ENCODE measurements at regions not wholly inside any gene's neighbourhood (a gene's known extent, or its start where the extent isn't known, plus 50 kb on each side); places are given as distances from the start of the nearest gene placed in this dataset.
"Not testable (repeated sequence)": the region's sequence is repeated elsewhere in the genome, so short reads cannot be mapped to it uniquely, and the experiment has no call there.

DNA sequence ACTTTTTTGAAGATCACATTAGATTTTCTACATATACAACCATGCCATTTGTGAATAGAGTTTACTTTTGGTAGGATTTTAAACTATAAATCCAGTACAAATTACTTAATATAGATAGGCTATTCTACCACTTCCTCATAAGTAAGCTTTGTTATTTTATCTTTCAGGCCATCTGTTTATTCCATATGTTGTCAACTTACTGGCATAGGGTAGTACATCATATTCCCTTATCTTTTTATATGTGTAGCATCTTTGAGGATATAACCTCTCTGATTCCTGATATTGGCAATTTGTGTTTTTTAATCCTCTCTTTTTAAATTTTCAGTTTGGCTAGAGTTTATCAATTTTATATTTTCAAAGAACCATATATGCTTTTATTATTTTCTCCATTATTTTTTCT, 515.4 kb downstream of the DIPK2A start:
- Mint-ChIP-seq H3K27ac (no peak overlapping the region), H3K4me1 (ENCODE audit: low read depth) (no peaks in the 10 kb centered on the region), H3K27me3 (ENCODE audit: insufficient read depth) (peaks cover 2% of the 10 kb centered on the region), H3K4me3 (no peak overlapping the region), H3K36me3 (ENCODE audit: low read depth) (no peaks in the 10 kb centered on the region), H3K9me3 (no peaks in the 10 kb centered on the region)
- no peak for DNase-seq (ENCODE audit: low spot score)
- intact Hi-C loops (cut with micrococcal nuclease) = no loop called here

DNA sequence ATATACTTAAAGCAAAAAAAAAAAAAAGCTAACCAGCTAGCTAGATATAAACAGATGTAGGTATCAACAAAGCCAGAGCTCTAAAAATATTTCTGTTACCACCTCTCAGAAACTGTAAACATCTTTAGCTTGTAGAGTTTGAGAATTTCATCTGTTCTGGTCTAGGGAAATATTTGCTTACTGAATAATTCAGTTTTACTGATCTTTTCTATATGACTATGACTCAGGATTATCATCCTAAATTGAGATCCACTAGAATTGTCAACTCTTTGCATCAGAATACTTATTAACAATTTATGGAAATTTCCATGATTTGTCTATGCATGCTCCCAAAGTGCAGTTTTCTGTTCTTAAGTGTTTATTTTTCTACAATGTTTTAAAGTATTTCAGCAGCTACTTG, 517.3 kb downstream of the DIPK2A start:
- H3K4me3 Mint-ChIP-seq = no peak overlapping the region
- no peaks in the 10 kb centered on the region for H3K9me3 Mint-ChIP-seq
- H3K4me1 Mint-ChIP-seq (ENCODE audit: low read depth) = no peaks in the 10 kb centered on the region
- intact Hi-C loops (cut with micrococcal nuclease) = no loop called here
- peaks cover 2% of the 10 kb centered on the region for H3K27me3 Mint-ChIP-seq (ENCODE audit: insufficient read depth)
- no peak for DNase-seq (ENCODE audit: low spot score)
- H3K36me3 Mint-ChIP-seq (ENCODE audit: low read depth) = no peaks in the 10 kb centered on the region
- H3K27ac Mint-ChIP-seq = no peak overlapping the region

DNA sequence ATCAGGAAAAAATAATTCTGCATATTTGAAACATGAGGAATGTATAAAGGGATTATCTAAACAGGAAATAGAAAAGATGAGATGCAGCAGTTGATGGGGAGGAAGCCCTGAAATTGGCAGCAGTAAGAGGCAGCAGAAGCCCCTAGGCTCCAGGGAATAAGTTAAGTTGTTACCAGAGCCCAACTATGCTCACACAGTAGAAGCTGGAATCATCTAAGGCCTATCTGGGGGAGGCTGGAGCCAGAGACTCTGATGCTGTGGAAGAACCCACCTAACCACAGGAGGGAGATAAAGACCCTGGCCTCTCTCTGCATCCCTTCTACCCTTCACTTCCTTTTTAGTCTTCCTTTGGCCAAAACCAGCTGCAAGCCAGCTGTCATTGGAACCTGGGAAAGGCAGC, 519.7 kb downstream of the DIPK2A start:
- DNase-seq (ENCODE audit: low spot score) = no peak
- no peaks in the 10 kb centered on the region for H3K9me3 Mint-ChIP-seq
- H3K27ac Mint-ChIP-seq = no peak overlapping the region
- no peaks in the 10 kb centered on the region for H3K4me1 Mint-ChIP-seq (ENCODE audit: low read depth)
- no peak overlapping the region for H3K4me3 Mint-ChIP-seq
- H3K27me3 Mint-ChIP-seq (ENCODE audit: insufficient read depth) = peaks cover 2% of the 10 kb centered on the region
- intact Hi-C loops (cut with micrococcal nuclease) = no loop called here
- H3K36me3 Mint-ChIP-seq (ENCODE audit: low read depth) = no peaks in the 10 kb centered on the region

DNA sequence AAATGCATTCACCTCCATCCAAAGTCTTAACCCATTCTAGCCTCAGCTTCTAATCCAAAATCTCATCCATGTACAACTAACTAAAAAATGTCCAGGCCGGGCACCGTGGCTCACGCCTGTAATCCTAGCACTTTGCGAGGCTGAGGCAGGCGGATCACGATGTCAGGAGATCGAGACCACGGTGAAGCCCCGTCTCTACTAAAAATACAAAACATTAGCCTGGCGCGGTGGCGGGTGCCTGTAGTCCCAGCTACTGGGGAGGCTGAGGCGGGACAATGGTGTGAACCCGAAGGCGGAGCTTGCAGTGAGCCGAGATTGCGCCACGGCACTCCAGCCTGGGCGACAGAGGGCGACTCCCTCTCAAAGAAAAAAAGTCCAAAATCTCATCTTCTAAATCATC, 523.0 kb downstream of the DIPK2A start:
- H3K9me3 Mint-ChIP-seq; intact Hi-C loops (cut with micrococcal nuclease); H3K4me3 Mint-ChIP-seq; H3K27ac Mint-ChIP-seq; H3K27me3 Mint-ChIP-seq (ENCODE audit: insufficient read depth); H3K4me1 Mint-ChIP-seq (ENCODE audit: low read depth); DNase-seq (ENCODE audit: low spot score); H3K36me3 Mint-ChIP-seq (ENCODE audit: low read depth): not testable (repeated sequence)

DNA sequence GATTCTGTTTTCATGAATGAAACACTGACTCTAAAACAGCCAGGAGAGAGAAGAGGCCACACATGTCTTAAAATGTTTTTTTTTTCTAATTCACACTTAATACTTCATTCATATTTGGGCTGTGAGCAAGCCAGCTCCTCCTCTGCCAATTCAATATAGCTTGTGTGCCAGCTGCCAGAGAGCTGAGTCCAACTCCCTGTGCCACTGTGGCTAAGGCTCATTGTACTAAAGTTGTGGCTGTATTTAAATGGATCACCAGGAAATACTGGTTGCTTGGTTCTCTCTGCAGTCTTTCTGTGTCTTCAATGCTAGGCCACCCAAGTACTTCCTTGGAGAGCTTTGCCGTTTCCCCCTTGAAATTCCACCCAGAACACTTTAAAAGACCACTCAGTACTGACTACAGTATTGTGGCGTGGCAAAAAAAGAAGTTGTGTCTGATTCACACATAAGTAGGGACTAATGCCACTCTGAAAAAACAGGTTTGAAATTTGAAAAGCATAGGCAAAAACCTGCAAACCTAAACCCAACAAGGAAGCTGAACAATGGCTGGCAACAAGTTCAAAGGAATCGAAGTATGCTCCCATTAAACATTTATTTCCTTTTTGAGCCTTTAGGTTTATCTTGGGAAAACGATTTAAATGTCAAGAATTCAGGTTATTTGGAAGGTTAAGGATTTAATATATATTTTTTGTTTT, 524.7 kb downstream of the DIPK2A start:
- no peak for DNase-seq (ENCODE audit: low spot score)
- Mint-ChIP-seq H3K4me1 (ENCODE audit: low read depth) (no peaks in the 10 kb centered on the region), H3K27ac (no peak overlapping the region), H3K4me3 (no peak overlapping the region), H3K9me3 (no peaks in the 10 kb centered on the region), H3K36me3 (ENCODE audit: low read depth) (no peaks in the 10 kb centered on the region), H3K27me3 (ENCODE audit: insufficient read depth) (no peaks in the 10 kb centered on the region)
- intact Hi-C loops (cut with micrococcal nuclease) = no loop called here

DNA sequence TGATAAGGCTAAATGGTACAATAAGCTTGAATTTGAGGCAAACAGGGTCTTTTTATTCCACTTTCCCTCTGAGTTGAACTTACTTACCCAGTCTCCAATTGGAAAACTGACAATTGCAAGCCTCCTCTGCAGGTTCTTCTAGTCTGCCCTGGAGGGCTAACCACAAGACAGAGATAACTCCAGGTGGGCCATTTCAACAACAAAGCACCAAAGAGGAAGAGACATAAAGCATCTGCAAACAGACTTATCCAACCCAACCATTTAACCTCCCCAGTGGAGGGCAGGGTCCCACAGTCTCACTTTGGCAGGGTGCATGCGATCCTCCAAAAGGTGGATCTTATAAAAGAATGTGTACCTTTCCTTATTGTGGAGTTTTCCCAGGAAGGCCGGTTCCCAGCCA, 525.8 kb downstream of the DIPK2A start:
- H3K36me3 Mint-ChIP-seq (ENCODE audit: low read depth) = no peaks in the 10 kb centered on the region
- H3K27me3 Mint-ChIP-seq (ENCODE audit: insufficient read depth) = no peaks in the 10 kb centered on the region
- intact Hi-C loops (cut with micrococcal nuclease) = no loop called here
- no peak overlapping the region for H3K27ac Mint-ChIP-seq
- no peak for DNase-seq (ENCODE audit: low spot score)
- H3K4me3 Mint-ChIP-seq = no peak overlapping the region
- no peaks in the 10 kb centered on the region for H3K4me1 Mint-ChIP-seq (ENCODE audit: low read depth)
- no peaks in the 10 kb centered on the region for H3K9me3 Mint-ChIP-seq

DNA sequence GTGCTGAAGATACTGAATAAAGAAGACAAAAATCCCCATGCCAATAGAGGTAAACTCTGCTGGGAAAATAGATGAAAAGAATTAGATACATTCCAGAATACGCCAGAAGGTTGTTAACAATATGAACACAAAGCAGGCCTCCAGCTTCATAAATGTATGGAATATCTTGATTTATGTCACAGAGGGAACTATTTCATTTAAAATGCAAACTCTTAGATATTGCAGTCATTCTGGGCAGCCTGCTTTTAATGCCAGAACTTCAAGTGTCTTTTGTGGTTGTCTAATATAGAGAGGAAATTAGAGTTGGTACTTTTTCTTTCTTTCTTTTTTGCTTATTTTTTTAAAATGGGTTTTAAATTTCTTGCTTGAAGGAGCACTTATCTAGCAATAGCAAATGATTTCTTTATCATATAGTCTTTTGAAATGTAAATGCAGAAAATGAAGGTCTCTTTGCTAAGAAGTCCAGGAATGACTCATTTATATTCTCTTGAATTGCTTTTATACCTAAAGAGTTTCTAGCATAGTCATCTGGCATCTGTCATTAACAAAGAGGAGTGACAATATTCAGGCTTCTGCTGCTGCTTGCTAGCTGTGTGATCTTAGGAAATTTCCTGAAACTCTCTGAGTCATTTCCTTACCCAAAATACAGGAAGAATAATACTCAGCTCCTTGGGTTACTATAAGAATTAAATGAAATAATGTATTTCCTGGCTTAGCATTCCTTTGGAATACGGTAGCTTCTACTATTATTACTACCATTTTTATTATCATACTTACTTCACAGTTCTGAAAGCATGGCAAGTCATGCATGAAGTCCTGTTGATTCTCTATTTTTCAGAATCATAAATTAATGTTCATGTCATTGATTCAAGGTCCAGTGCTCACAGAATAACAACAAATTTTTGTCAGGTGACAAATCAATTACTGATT, 527.6 kb downstream of the DIPK2A start:
- intact Hi-C loops (cut with micrococcal nuclease) = no loop called here
- no peak for DNase-seq (ENCODE audit: low spot score)
- no peak overlapping the region for H3K27ac Mint-ChIP-seq
- H3K9me3 Mint-ChIP-seq = no peaks in the 10 kb centered on the region
- no peaks in the 10 kb centered on the region for H3K4me1 Mint-ChIP-seq (ENCODE audit: low read depth)
- no peaks in the 10 kb centered on the region for H3K27me3 Mint-ChIP-seq (ENCODE audit: insufficient read depth)
- no peaks in the 10 kb centered on the region for H3K36me3 Mint-ChIP-seq (ENCODE audit: low read depth)
- H3K4me3 Mint-ChIP-seq = no peak overlapping the region

DNA sequence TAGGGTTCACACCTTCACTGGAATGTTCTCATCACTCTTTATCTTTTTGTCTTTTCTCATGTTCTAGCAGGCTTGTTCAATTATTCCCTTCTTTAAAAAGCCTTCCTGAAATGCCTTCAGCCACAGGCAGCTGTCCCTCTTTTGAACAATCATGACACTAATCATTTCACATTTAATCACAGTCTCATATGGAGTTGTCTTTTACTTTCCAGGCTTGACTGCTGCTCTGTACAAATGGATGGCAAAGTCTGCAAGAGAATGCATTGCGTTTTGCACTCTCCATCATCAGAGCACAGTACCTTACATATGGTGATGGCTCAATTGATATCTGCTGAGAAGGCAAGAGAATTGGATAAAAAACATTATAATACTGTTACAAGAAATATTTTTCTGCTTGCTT, 529.8 kb downstream of the DIPK2A start:
- no peak overlapping the region for H3K4me3 Mint-ChIP-seq
- H3K27me3 Mint-ChIP-seq (ENCODE audit: insufficient read depth) = no peaks in the 10 kb centered on the region
- DNase-seq (ENCODE audit: low spot score) = no peak
- H3K27ac Mint-ChIP-seq = no peak overlapping the region
- intact Hi-C loops (cut with micrococcal nuclease) = no loop called here
- H3K9me3 Mint-ChIP-seq = no peaks in the 10 kb centered on the region
- H3K36me3 Mint-ChIP-seq (ENCODE audit: low read depth) = no peaks in the 10 kb centered on the region
- no peaks in the 10 kb centered on the region for H3K4me1 Mint-ChIP-seq (ENCODE audit: low read depth)

DNA sequence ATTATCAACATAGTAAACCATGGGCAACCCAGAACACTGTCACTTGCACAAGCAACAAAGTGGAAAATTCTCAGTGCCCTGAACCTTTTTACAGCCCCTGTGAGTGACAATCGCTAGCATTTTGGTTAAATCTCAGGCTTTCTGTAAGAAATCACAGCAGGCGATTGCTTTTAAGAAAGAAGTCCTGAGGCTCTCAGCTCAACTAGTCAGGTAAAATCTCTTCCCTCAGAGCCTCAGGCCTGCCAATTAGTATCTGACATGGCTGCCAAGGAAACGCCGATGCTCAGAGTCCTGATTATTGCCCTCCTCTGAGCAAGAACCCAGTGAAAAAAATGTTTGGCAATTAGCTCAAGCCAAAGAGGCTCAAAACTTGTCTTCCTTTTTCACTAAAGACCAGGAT, 530.8 kb downstream of the DIPK2A start:
- intact Hi-C loops (cut with micrococcal nuclease) = no loop called here
- Mint-ChIP-seq H3K4me3 (no peak overlapping the region), H3K9me3 (no peaks in the 10 kb centered on the region), H3K4me1 (ENCODE audit: low read depth) (no peaks in the 10 kb centered on the region), H3K27me3 (ENCODE audit: insufficient read depth) (no peaks in the 10 kb centered on the region), H3K36me3 (ENCODE audit: low read depth) (no peaks in the 10 kb centered on the region), H3K27ac (no peak overlapping the region)
- DNase-seq (ENCODE audit: low spot score) = no peak

DNA sequence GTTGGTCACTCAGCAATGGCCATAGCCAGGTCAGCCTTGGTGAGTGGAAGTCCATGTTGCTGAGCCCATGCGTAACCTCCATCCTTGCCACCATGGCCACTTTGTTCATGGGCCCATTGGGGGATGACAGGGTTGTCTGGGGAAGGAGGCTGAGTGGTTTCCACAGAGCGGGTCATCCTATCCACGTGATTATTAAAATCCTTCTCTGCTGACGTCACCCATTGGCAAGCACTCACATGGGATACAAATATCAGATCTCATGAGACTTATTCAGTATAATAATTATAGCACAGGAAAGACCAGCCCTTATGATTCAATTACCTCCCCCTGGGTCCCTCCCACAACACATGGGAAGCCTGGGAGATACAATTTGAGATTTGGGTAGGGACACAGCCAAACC, 534.8 kb downstream of the DIPK2A start:
- H3K4me1 Mint-ChIP-seq (ENCODE audit: low read depth); H3K36me3 Mint-ChIP-seq (ENCODE audit: low read depth); H3K9me3 Mint-ChIP-seq; H3K4me3 Mint-ChIP-seq; intact Hi-C loops (cut with micrococcal nuclease); H3K27ac Mint-ChIP-seq; DNase-seq (ENCODE audit: low spot score); H3K27me3 Mint-ChIP-seq (ENCODE audit: insufficient read depth): not testable (repeated sequence)

DNA sequence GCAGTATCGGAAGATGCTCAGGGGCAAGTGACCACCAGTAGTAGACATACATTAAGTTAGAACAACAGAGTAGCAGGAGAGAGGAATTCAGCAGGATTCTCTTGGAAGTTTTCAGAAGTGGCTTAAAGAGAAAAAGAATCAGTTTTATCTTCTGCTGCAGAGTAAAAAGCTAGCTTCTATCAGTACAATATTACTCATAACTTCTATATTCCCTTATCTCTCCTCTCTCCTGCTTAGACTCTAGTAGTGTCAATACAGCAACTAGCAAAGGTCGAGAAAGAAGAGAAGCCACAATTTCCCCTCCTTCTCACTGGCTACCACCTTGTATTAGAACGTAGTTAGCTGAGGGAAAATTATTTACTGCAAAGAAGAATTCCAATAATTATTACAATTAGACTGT, 539.7 kb downstream of the DIPK2A start:
- H3K9me3 Mint-ChIP-seq = no peaks in the 10 kb centered on the region
- intact Hi-C loops (cut with micrococcal nuclease) = no loop called here

DNA sequence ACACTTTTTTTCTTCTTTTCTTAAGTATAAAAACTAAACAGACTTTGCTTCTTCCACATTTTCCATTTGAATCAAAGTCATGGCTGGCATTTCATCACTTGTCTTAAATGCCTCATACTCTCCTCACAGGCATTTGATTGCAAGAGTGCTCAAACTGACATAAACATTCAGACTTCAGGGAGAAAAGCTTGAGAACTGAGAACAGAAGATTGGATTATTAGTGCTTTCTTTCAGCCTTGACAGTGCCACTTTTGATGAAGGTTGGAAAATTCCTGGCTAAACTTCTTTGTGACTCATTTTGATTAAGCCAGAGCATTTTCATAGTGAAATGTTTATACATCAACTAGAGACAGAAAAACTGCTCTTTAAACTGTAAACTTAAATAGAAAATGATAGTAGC, 544.4 kb downstream of the DIPK2A start:
- H3K27ac Mint-ChIP-seq = no peak overlapping the region
- no peak for DNase-seq (ENCODE audit: low spot score)
- intact Hi-C loops (cut with micrococcal nuclease) = no loop called here
- H3K36me3 Mint-ChIP-seq (ENCODE audit: low read depth) = no peaks in the 10 kb centered on the region
- H3K4me1 Mint-ChIP-seq (ENCODE audit: low read depth) = no peaks in the 10 kb centered on the region
- no peak overlapping the region for H3K4me3 Mint-ChIP-seq
- no peaks in the 10 kb centered on the region for H3K27me3 Mint-ChIP-seq (ENCODE audit: insufficient read depth)
- no peaks in the 10 kb centered on the region for H3K9me3 Mint-ChIP-seq

More for the DNA sequence above, 539.7 kb downstream of the DIPK2A start:
- H3K4me3 Mint-ChIP-seq = no peak overlapping the region
- H3K36me3 Mint-ChIP-seq (ENCODE audit: low read depth) = no peaks in the 10 kb centered on the region
- DNase-seq (ENCODE audit: low spot score) = no peak
- no peaks in the 10 kb centered on the region for H3K27me3 Mint-ChIP-seq (ENCODE audit: insufficient read depth)
- no peak overlapping the region for H3K27ac Mint-ChIP-seq
- no peaks in the 10 kb centered on the region for H3K4me1 Mint-ChIP-seq (ENCODE audit: low read depth)

DNA sequence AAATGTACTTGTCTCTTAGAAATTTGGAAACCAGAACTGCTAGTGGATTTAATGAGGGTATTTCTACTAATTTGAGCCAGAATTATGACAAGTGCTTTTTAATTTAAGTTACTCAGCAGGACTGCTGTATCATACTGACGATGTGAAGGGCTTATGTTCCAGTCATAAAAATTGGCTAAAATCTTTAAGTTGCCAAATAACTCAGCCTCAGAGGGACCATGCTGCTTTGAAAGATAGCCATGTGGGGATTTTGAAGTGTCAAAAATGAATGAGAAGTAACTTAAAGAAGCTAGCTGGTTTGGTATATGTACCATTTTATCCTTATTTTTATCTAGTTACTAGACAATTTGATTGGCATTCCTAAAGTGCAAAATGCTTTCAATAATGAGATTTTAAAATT, 545.0 kb downstream of the DIPK2A start:
- no peak overlapping the region for H3K27ac Mint-ChIP-seq
- no peaks in the 10 kb centered on the region for H3K36me3 Mint-ChIP-seq (ENCODE audit: low read depth)
- intact Hi-C loops (cut with micrococcal nuclease) = no loop called here
- no peak for DNase-seq (ENCODE audit: low spot score)
- H3K4me3 Mint-ChIP-seq = no peak overlapping the region
- no peaks in the 10 kb centered on the region for H3K9me3 Mint-ChIP-seq
- no peaks in the 10 kb centered on the region for H3K4me1 Mint-ChIP-seq (ENCODE audit: low read depth)
- no peaks in the 10 kb centered on the region for H3K27me3 Mint-ChIP-seq (ENCODE audit: insufficient read depth)
